HG02885 (cell line): ENCODE measurements at regions not wholly inside any gene's neighbourhood (a gene's known extent, or its start where the extent isn't known, plus 50 kb on each side); places are given as distances from the start of the nearest gene placed in this dataset.
"Not testable (repeated sequence)": the region's sequence is repeated elsewhere in the genome, so short reads cannot be mapped to it uniquely, and the experiment has no call there.

ENCODE experiments used
- ATAC-seq: cut with Tn5 transposase; IDR thresholded peaks from one replicate; pipeline ENCODE4 v1.9.1; 2021; ENCODE audit warnings: mild to moderate bottlenecking; ENCODE audit not compliant: unreplicated experiment, poor library complexity

GRCh38 chr18:61628085-61628484 is 264.7 kb downstream of the RNF152 start:
- ATAC-seq, result no peak

GRCh38 chr18:61624631-61625030 is 268.2 kb downstream of the RNF152 start:
- not testable (repeated sequence) for ATAC-seq

- ATAC-seq, result no peak
These were observed 273.0 kb downstream of the RNF152 start for GRCh38 chr18:61619783-61620182.

GRCh38 chr18:61618816-61619215 is 274.0 kb downstream of the RNF152 start:
- ATAC-seq, result no peak

GRCh38 chr18:61616111-61616610 is 276.6 kb downstream of the RNF152 start:
- no peak for ATAC-seq

- ATAC-seq, result no peak
These were observed 279.3 kb downstream of the CDH20 start for GRCh38 chr18:61612517-61612916.

- no peak for ATAC-seq
These were observed 275.9 kb downstream of the CDH20 start for GRCh38 chr18:61609131-61609530.

GRCh38 chr18:61608316-61608715 is 275.1 kb downstream of the CDH20 start:
- no peak for ATAC-seq

GRCh38 chr18:61607867-61608266 is 274.6 kb downstream of the CDH20 start:
- ATAC-seq, result no peak

- ATAC-seq, result no peak
These were observed 273.5 kb downstream of the CDH20 start for GRCh38 chr18:61606759-61607158.

- ATAC-seq, result no peak
These were observed 272.9 kb downstream of the CDH20 start for GRCh38 chr18:61606068-61606660.

GRCh38 chr18:61605376-61606067 is 272.3 kb downstream of the CDH20 start:
- ATAC-seq, result no peak
